Activated CD4-positive, alpha-beta T cell treated with anti-CD3 and anti-CD28 coated beads, Interleukin-2, amount 50 U/mL, for 24 hours (primary cell): ENCODE measurements at regions not wholly inside any gene's neighbourhood (a gene's known extent, or its start where the extent isn't known, plus 50 kb on each side); places are given as distances from the start of the nearest gene placed in this dataset.
"Not testable (repeated sequence)": the region's sequence is repeated elsewhere in the genome, so short reads cannot be mapped to it uniquely, and the experiment has no call there.

Source experiments
- DNase-seq, 2 donors: peaks; one replicate each; pipeline ENCODE4 v3.0.0-alpha.2; 2020; ENCODE audit warnings: low read depth in 1 of 2, low spot score in 1 of 2

DNA sequence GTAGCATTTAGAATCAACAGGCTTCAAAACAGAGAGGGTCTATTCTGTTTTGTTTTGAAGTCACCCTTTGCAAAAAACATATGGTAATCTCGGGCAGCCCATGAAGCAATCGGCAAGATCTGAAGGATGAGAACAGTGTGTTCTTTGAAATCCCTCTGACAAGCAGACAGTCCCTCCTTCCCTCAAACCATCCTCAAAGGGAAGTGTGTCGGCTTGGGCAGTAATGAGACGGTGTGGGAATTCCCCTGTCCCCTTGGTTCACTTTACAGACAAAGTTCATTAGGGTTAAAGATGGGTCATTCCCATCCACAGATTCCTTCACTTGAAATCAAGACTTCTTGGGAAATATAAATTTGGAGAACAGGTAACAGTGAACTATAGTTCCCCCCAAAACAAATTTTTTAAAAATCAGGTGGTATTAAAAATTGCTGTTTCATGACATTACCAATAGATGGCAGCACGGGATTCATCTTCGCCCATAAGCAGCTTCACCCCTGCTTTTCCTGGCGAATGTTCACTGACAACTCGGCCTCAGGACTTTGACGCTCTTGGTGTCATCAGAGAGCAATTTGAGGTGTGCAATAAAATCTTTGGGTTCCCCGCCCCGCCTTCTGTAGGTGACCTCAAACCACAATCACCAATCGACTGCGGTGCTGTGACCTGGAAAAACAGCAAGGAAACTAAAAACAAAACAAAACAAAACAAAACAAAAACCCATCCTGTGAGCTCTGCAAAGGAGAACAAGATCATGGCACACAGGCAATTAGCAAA lies 159.3 kb upstream of the TNFAIP3 start:
- peak; percentile 23 to 69 for DNase-seq

DNA sequence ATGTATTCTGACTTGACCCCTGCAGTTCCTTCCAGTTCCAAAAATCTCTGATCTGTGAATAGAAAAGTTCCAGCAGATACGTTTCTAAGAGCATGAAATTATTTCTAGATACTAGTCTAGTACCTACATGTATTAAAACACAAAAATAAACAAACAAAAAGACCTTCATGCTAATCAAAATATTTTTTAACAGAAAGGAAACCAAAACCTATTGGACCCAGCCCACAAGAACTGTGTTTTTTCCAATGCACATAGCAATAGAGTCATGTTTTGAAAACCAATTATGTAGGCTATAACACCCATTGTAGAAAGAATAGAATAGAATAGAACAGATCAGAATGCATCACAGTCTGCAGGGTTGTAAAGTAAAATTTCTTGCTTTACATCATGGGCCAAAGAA lies 158.6 kb upstream of the TNFAIP3 start:
- no peak for DNase-seq

DNA sequence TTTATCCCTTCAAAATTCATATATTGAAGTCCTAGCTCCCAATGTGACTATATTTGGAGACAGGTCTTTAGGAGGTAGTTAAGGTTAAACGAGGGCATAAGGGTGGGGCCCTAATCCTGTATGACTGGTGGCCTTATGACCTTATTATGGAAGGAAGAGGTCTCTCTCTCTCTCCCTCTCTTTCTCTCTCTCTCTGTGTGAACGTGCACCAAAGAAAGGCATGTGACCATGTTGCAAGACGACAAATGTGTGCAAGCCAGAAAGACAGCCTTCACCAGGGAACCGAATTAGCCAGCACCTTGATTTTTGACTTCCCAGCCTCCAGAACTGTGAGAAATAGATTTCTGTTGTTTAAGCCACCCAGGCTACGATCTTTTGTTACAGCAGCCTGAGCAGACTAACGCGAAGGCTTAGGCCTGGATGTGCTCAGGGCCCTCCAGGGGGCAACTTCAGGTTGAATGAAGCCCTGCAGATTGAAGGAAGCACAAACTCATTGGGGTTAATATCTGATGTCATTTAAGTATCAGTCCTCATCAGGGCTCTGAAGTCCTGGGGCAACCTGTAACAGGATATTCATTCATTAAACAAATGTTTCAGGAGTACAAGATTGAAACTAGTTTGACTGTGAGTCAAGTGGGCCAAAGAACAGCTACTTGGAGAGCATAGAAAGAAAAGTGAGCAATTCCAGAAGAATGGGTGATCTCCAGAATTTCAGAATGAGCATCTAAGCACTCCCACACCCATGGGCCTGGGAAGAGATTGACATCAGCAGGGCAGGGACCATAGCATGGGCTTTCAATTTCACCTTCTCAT lies 157.4 kb upstream of the TNFAIP3 start:
- DNase-seq, result no peak

DNA sequence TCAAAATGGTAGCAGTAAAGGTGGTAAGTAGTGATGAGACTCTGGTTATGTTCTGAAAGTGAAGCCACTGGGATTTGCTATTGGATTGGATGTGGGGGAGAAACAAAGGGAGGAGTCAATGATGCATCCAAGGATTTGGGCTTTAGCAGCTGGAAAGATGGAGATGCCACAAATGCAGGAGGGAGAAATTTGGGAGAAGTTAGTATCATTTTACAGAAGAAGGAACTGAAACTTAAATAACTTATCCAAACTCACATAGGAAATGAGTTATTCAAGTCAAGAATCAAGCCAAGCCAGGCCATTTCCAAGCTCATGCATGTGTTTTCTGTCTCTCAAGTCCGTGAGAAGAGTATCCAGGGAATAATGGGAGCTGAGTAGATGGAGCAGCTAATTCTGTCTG lies 155.1 kb upstream of the TNFAIP3 start:
- DNase-seq, result no peak

DNA sequence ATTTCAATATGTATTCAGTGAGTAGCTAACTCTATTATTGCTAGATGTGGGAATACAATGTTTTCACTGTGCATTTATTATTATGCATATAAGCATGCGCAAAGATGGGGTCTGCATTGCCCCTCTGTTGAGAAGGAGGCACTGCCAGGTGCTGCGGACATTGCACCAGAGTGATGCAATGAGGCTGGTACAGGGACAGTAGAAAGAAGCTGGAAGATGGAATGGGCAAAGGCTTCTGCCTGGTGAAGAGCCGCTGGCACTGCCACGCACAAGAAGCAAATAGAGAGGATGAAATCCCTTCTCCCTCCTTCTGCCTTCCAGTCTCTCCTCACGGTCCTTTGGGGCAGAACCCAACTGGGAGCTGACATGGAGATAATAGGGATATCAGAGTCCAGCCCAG lies 154.5 kb upstream of the TNFAIP3 start:
- DNase-seq, result no peak

DNA sequence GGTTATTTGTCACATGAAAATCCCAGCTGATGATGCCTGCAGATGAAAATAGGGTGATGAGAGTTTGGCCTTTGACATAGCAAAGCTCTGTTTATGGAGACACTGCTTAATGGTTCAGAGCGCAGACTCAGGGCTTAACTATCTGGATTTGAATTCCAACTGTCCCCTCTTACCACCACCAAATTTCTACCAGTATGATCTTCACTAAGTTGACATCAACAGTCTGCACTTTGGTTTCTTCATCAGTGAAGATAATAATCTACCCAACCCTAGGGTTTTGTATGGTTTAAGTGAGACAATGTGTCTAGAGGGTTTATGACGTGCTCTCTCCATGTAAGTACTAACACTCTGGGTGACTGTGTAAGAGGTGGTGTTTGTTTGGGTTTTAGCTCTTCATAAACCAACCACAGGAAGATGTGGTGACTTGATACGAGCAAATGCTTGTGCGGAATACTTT lies 151.4 kb upstream of the TNFAIP3 start:
- DNase-seq, result no peak

DNA sequence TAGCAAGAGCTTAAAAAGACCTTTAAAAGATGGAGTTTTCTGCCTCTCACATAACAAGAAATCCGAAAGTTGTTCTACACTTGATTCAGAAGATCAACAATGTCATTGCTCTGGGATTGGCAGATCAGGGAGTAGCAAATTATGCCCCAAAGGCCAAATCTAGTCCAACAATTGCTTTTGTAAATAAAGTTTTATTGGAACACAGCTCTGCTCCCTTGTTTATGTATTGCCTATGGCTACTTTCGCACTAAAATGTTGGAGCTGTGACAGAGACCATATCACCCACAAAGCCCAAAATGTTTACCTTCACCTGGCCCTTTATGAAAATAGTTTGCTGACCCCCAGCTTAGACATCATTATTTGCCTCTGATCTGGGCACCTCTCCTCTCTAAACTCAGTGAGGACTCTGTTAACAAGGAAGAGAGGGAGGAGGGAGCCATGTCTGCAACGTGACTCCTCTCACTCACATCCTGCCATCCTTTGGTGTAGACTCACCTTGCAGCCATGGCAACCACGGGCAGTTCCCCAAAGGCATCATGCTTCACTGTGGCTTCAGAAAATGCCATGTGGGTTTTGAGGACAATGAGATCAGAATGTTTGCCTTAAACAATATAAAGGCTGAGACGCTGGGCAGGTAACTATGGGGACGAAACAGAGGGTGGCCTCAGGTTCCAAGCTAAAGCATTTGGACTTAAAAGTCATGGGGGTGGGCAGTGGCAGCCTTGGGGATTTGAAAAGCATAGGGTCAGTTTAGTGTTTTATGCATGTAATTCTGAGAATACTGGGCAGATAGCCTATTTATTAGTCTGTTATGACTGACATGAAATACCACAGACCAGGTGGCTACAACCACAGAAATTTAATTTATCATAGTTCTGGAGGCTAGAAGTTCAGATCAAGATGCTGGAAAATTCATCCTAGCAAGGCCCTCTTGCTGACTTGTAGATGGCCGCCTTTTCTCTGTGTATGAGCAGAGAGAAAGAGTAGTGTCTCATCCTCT lies 149.7 kb upstream of the TNFAIP3 start:
- DNase-seq, result no peak

DNA sequence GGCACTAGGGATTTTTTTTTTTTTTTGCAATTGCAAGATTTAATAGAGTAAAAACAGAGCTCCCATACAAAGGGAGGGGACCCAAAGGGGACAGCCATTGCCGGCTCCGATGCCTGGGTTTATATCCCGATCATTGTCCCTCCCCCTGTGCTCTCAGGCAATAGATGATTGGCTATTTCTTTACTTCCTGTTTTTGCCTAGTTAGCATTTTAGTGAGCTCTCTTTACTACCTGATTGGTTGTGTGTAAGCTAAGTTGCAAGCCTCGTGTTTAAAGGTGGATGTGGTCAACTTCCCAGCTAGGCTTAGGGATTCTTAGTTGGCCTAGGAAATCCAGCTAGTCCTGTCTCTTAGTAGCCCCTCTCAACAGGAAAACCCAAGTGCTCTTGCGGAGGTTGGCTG lies 148.2 kb upstream of the TNFAIP3 start:
- not testable (repeated sequence) for DNase-seq

DNA sequence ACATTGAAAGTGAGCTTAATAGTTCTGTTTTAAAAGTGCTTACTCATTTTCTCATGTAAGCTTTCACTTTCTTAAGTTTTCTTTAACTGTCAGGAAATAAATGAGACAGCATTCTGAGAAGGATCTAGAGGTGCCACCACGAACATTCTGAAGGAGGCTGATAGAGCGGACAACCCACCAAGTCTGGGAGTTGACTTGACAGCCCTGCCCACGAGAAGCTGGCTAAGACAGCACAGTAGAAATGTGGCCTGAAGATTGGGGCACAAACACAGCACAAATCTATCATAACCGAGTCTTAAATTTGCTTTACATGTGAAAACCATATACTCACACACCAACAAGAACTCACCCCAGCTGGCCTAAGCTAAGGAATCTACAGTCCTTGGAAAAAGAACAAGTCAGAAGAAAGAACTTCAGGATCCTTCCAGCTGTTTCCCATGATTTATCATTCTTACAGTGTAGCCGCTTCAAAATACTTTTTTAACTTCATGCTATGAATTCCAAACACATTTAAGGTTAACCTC lies 144.2 kb upstream of the TNFAIP3 start:
- no peak for DNase-seq

DNA sequence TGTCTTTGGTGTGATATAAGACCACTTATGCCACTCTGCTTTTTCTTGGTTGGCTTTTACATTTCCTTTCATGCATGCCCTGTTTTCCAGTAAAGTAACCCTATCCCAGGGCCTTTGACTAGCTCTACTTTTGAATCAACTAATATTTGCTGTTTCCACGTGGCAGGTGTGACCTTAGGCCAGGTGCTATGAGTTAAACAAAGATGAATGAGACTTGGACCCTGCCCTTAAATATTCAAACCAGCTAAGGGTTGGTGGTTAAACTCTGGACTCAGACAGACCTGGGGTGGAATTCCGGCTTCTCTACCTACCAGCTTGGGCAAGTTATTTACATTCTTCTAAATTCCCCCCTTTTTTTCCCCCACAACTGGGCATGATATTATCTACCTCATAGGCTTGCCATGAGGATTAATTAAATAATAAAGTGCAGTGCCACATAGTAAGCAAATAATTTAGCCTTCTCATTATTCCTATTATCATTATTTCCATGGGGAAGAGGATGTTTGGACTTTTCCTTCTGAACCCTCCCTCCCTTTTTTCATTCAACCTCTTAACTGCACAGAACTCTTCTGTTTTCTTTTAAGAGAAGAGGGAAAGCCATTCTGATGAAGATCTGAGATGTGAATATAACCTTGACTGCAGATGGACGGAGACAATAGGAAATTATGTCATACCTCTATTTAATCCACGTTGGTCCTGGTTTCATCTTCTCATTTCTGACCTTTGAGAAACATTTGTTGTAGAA lies 143.6 kb upstream of the TNFAIP3 start:
- DNase-seq, result no peak

DNA sequence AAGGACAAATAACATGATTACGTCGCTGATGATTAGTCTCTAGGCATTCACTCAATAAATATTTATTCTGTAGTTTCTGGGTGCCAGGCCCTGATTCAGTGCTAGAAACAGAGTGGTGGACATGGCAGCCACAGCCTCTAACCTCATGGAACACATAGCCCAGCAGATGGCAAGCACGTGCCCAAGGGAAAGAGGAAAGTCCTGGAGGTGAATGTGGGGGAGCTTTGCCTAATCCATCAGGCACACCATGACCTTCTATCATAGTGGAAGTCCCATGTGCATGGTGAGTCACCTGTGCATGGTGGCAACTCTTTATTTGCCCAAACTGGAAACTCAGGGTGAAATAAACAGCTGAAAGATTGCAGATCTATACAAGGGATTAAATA lies 143.0 kb upstream of the TNFAIP3 start:
- no peak for DNase-seq

DNA sequence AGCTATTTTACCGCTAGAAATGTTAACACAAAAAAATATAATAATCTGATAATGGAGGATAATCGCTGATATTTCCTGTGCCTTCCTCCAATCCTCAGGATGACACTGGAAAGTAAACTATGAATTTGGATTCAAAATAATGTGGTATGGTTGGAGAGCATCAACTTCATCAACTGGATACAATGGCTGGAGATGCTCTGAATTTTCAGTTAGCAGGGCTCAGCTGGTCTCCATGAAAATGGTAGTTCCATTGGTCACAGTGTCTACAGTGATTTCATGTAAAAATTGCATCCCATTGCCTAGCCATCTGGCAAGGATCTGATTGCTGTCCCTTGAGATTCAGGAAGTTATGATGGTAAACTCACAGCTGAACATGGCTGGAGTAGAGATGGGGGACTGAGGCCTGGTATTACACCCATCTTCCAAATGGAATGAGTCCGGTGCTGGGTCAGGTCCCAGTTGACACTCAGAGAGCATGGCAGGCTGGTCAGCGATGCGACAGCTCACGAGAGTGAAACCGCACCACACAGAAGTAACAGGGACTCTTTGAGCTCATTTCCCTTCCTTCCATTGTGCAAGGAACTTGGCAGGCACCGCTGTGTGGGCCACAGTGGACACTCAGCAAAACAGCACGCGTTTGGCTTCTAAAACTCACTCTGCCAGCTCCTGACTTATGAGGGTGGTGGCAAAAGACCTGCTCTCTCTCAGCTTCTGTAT lies 142.4 kb upstream of the TNFAIP3 start:
- DNase-seq, result no peak

DNA sequence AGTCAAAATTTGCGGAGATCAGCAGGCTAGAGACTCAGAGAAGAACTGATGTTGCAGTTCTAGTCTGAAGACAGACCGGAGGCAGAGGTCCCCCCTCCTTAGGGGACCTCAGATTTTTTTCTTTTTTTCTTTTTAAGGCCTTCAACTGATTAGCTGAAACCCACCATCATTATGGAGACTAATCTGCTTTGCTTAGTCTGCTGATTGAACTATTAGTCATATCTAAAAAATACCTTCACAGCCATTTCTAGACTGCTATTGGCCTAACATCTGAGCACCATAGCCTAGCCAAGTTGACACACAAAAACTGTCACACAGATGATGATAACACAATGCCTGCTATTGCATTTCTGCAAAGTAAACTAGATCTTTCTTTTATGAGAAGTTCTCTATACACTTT lies 141.1 kb upstream of the TNFAIP3 start:
- DNase-seq, result no peak

DNA sequence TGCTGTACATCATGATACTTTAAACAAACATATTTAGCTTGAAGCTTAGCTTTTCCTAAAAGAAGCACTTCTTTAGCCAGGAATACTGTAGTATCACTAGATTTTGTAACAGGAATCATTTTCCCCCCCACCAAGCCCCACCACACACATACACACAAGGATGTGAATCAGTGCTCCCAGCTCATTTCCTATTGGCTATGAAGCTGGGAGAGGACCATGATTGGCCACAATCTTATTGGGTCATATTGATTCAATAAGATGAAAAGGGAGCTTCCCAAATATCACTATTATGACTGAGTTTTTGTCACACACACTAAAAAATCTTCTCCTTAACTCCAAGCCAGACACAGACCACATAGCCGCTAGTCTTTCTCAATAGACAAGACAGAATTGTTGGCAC lies 140.5 kb upstream of the TNFAIP3 start:
- DNase-seq, result no peak

DNA sequence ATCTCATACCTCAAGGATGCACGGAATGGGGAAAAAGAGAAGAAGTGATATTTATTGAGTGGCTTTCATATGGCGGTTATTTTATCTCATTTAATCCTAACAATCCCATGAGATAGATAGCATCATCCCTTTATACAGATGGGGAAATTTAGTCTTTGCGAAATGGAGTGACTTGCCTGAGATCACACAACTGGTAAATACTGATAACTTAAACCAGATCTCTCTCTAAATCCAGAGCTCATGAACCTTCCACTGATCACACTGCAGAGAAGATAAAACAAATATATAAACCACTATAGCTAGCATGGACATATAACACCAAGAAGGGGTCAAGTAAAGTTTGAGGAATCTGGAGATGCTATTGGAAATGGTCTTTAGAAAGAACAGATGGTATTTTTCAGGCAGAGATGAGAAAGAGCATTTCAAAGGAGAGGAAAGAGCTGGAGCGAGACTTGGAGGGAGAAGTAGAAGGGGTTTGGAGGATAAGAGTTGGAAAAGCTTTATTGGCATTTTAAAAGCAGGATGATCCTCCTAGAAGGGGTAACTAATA lies 139.8 kb upstream of the TNFAIP3 start:
- no peak for DNase-seq

DNA sequence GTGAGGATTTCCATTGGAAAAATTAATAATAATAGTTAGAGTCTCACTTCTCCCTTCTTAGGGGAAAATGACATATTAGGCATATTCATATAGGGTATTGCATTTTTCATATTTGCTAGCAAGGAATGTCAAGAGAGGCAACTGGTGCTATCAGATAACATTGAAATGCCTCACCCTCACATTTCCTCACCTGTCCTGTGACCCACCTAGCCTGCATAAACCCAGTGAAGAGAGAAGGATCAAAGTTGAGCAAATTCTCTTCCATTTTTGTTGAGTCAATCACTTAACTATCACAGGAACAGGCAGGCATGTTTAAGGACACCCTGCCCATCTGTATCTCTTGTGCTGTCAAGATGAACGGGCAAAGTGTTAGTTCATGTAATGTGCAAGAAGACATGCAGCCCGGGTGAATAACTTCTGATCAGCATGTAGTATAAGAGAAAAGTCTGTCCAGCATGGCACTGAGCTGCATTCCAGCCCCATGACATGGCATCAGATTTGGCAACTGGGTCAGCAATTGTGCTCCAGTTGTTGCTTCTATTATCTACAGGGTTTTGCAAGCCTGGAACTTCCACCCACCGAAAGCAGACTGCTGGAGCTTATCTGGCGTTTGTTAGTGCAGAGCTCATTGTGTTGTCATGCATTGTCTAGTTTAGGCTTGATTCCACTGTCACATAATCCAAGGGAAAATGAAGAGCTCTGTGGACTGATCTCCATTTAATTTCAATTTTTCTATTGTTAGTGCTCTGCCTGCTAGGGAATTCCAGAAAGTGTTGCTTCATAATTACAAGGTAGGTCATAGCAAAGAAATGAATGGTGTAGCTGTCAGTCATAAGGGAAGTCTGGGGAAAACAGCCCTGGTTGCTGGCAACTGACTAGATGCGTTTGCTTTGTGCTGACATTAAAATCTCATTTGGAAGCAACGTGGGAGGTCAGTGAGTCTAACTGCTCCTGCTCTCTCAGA lies 138.4 kb upstream of the TNFAIP3 start:
- no peak for DNase-seq

DNA sequence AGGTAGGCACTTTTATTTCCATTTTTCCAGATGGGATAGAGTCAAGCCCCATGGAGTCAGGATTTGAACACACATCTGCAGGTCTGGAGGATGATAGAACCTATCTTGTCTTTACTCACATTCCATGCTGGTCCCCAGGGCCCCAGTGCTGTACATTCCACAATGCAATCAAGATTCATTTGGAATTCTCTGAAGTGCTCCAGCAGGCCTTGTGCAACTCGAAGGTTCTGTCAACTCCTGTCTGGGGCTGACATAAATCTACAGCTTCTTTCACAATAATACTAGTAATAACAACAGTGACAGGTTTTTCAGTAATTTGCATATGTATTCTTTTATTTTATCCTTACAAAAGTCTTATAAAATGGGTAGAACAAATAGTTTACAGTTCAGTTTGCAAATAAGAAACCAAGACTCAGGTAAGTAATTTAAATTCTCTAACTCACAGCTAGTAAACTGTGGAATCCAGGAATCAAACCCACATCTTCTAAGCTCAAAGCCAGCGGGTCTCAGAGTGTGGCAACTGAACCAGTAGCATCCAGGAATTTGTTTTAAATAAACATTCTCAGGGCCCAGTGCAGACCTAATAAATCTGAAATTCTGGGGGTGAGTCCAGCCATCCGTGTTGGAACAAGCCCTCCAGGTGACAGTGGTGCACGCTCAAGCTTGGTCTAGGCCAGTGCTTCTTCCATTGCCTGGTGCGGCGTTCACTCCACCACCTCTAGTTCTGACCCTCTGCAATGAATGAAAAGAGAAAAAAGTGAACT lies 137.0 kb upstream of the TNFAIP3 start:
- no peak for DNase-seq

DNA sequence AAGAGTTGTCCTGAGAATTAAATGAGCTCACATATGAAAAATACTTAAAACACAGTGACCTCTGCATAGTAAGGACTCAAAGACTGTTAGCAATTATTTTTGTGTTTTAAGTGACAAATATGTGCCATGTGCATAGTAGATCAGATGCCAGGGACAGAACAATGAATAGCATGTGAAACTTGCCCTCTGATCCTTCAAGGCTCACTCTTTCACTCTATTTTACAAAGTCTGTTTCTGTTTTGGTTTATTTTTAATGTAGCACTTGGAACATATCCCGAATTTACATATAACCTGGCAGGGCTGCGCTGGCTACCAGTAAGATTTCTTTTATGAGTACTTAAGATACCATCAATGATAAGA lies 135.5 kb upstream of the TNFAIP3 start:
- no peak for DNase-seq
